C4-2B (cell line): ENCODE measurements at regions not wholly inside any gene's neighbourhood (a gene's known extent, or its start where the extent isn't known, plus 50 kb on each side); places are given as distances from the start of the nearest gene placed in this dataset.

Experiments
- H3K27ac ChIP-seq: fragments of 450-650 bp; 2 replicates; pipeline ENCODE4 v1.5.1; 2017
- ZFX ChIP-seq: fragments of 450-650 bp; IDR thresholded peaks from 2 replicates; pipeline ENCODE4 v1.6.1; 2017
- TF ChIP-seq, protein P1 (sequence below): fragments of 450-650 bp; conservative IDR thresholded peaks from 2 replicates; pipeline ENCODE4 v1.5.1; 2017; ENCODE audit warnings: mild to moderate bottlenecking

GRCh38 chr7:81628951-81629350 lies 140.9 kb downstream of the HGF start:
- no peak overlapping the region for H3K27ac ChIP-seq
- no peak for TF ChIP-seq ZFX
- TF ChIP-seq, protein P1, sequence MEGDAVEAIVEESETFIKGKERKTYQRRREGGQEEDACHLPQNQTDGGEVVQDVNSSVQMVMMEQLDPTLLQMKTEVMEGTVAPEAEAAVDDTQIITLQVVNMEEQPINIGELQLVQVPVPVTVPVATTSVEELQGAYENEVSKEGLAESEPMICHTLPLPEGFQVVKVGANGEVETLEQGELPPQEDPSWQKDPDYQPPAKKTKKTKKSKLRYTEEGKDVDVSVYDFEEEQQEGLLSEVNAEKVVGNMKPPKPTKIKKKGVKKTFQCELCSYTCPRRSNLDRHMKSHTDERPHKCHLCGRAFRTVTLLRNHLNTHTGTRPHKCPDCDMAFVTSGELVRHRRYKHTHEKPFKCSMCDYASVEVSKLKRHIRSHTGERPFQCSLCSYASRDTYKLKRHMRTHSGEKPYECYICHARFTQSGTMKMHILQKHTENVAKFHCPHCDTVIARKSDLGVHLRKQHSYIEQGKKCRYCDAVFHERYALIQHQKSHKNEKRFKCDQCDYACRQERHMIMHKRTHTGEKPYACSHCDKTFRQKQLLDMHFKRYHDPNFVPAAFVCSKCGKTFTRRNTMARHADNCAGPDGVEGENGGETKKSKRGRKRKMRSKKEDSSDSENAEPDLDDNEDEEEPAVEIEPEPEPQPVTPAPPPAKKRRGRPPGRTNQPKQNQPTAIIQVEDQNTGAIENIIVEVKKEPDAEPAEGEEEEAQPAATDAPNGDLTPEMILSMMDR, result no peak

GRCh38 chr7:81627536-81628287 lies 142.1 kb downstream of the HGF start:
- no peak overlapping the region for H3K27ac ChIP-seq
- no peak for TF ChIP-seq ZFX
- TF ChIP-seq, protein P1, result no peak

GRCh38 chr7:81626008-81626407 lies 143.8 kb downstream of the HGF start:
- TF ChIP-seq, protein P1, result no peak
- no peak for TF ChIP-seq ZFX
- no peak overlapping the region for H3K27ac ChIP-seq

DNA sequence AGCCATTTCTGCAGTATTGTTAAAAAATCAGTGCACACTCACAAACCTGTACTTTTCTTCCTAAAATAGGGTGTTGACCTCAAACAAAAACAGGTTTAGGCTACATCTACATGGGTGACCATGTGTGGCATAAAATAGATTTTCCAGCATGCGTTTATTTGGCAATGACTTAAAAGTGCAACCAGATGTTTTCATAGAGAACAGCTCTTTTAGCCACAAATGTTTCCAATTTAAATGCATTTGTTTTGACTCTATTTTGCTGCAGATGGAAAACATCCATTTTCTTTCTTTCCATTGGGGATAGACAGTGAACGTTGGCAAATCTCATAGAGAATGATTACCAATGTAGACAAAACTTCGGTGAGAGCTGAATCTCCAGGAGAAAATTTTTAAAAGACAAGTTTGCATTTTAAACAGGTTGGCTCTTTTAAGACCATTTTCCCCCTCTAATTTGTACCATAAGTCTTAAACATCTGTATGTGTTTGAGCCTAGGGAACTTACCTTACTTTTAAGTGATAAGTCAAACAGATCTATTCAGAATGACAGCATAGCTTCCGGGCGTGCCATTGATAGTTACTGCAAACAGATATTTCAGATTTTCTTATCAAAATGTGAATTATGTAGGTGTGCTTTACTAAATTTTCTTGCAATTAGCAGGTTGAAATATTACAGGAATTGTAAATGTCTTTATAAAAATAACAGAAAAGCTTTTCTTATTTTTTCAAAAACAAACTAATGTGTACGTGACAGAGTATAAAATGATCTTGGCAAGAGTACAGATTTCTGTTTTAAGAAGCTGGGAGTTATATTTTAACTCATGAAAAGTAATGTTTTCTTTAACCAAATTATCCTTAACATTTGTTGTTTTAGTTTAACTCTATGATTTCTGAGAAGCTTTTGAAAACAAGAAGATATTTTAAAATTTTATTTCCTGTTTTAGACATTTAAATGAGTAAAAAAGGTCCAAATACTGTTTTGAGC lies 144.9 kb downstream of the HGF start:
- no peak overlapping the region for H3K27ac ChIP-seq
- no peak for TF ChIP-seq ZFX
- TF ChIP-seq, protein P1, result no peak

DNA sequence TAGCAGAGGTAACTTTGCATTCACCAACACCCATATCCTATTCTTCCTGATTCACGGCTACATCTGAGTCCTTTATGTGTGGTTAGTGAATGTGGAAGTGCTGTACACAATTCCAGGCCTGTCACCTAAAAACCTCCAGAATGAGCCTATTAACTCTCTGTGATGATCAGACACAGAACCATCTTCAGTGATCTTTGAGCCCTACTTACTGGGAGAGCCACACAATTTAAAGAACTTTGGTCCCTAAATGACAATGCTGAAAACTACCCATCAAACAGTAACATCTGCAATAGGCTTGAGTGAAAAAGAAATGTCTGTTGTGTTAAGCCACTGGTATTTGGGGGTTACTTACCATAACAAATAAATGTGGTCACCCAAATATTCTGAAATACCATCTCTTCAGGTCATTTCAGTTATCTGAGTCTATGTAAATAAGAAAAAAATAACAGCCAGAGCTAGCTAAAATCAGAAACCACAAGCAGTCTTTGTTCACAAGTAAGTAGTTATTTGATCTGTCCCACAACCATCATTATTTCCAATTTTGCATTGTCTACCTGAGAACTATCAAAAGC lies 145.7 kb downstream of the HGF start:
- no peak for TF ChIP-seq ZFX
- TF ChIP-seq, protein P1, result no peak
- H3K27ac ChIP-seq, result no peak overlapping the region

GRCh38 chr7:81623251-81623855 lies 146.5 kb downstream of the HGF start:
- no peak overlapping the region for H3K27ac ChIP-seq
- TF ChIP-seq, protein P1, result no peak
- TF ChIP-seq ZFX, result no peak
